HCT116 (cell line): ENCODE measurements at regions not wholly inside any gene's neighbourhood (a gene's known extent, or its start where the extent isn't known, plus 50 kb on each side); places are given as distances from the start of the nearest gene placed in this dataset.

Experiments
- POLR2A ChIP-seq: IDR thresholded peaks from 2 replicates; pipeline ENCODE4 v1.7.0; 2011; ENCODE audit warnings: borderline replicate concordance; ENCODE audit not compliant: insufficient read depth, insufficient read length; ENCODE audit errors: extremely low read depth
- POLR2AphosphoS5 ChIP-seq: IDR thresholded peaks from 2 replicates; pipeline ENCODE4 v1.6.1; 2011; ENCODE audit warnings: mild to moderate bottlenecking, low read depth, low read length, moderate library complexity

DNA sequence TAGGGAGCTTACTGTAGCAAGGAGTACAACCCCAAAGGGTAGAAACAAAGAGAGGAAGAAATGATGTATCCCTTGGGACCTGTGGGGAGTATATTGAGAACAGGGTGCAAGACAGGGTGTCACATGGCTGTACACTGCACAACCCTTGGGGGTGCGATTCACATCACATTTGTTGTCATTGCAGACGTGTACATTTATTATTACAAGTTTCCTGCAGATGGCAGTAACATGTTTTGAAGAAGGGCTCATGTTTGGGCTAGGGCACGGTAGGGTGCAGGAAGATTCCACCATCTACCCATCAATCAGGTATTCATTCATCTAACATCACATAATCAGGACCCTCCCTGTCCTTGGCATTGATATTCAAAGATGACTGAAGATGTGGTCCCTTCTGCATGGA lies 62.5 kb downstream of the NDUFS5 start:
- no peak for TF ChIP-seq POLR2AphosphoS5
- TF ChIP-seq POLR2A: no peak
